Mucosa of descending colon (tissue), 3 donors: ENCODE measurements at regions not wholly inside any gene's neighbourhood (a gene's known extent, or its start where the extent isn't known, plus 50 kb on each side); places are given as distances from the start of the nearest gene placed in this dataset.

Source experiments
- ATAC-seq: fragments of 200-7000 bp; cut with Tn5 transposase; one replicate; pipeline ENCODE4 v1.9.1; 2020; ENCODE audit warnings: mild to moderate bottlenecking, moderate library complexity
- DNase-seq, 3 donors: peaks; one replicate each; pipeline ENCODE4 v3.0.0-alpha.2; 2020
- H3K36me3 ChIP-seq: fragments of 200-600 bp; one replicate; pipeline ENCODE4 v1.8.0; 2021; ENCODE audit warnings: low read depth, mild to moderate bottlenecking
- H3K4me1 ChIP-seq: fragments of 200-600 bp; one replicate; pipeline ENCODE4 v1.8.0; 2021; ENCODE audit warnings: low read depth, mild to moderate bottlenecking
- H3K4me3 ChIP-seq: fragments of 200-600 bp; one replicate; pipeline ENCODE4 v1.8.0; 2021; ENCODE audit warnings: mild to moderate bottlenecking
- H3K9me3 ChIP-seq: fragments of 200-600 bp; one replicate; pipeline ENCODE4 v1.8.0; 2021; ENCODE audit warnings: mild to moderate bottlenecking
- CTCF ChIP-seq: fragments of 200-600 bp; IDR thresholded peaks from one replicate; pipeline ENCODE4 v1.8.0; 2022; ENCODE audit warnings: antibody characterized with exemption, mild to moderate bottlenecking
- intact Hi-C, 2 donors: fragments of 100-400 bp; cut with DNase I in 1 of 2; cut with micrococcal nuclease in 1 of 2; formaldehyde crosslinking; loops; one replicate each; pipeline versions ENCODE4 v1.11.0 to v1.11.1; 2022; cut with DNase I, micrococcal nuclease
- donor health status: DM: no; HTN: no; CAD: no; lungs with moderate emphysema.
- donor health status: DM: no; HTN: no; CAD: no.
- donor health status: DM: no; HTN: yes; CAD: no.

- no peaks in the 10 kb centered on the region for H3K9me3 ChIP-seq
- intact Hi-C loops, result no loop called here
- TF ChIP-seq CTCF, result no peak
- peaks cover 8% of the 10 kb centered on the region for H3K4me1 ChIP-seq
- H3K4me3 ChIP-seq, result no peak overlapping the region
- no peak for DNase-seq
- ATAC-seq, result no peak
- no peaks in the 10 kb centered on the region for H3K36me3 ChIP-seq
These were observed 701.6 kb downstream of the SATB2 start for GRCh38 chr2:198756166-198756565.

- Histone ChIP-seq H3K36me3 (no peaks in the 10 kb centered on the region), H3K4me1 (peaks cover 8% of the 10 kb centered on the region), H3K4me3 (no peak overlapping the region), H3K9me3 (no peaks in the 10 kb centered on the region)
- no peak for TF ChIP-seq CTCF
- no peak for DNase-seq
- intact Hi-C loops, result no loop called here
- ATAC-seq, result no peak
These were observed 704.6 kb downstream of the SATB2 start for GRCh38 chr2:198753101-198753500.

GRCh38 chr2:198749364-198749763 lies 708.4 kb downstream of the SATB2 start:
- H3K4me3 ChIP-seq, result no peak overlapping the region
- no peak for DNase-seq
- ATAC-seq, result no peak
- H3K36me3 ChIP-seq, result no peaks in the 10 kb centered on the region
- intact Hi-C loops, result no loop called here
- TF ChIP-seq CTCF, result no peak
- peaks cover 2% of the 10 kb centered on the region for H3K4me1 ChIP-seq
- H3K9me3 ChIP-seq, result no peaks in the 10 kb centered on the region

GRCh38 chr2:198731842-198732399 lies 725.8 kb downstream of the SATB2 start:
- ATAC-seq, result no peak
- Histone ChIP-seq H3K9me3 (no peaks in the 10 kb centered on the region), H3K4me1 (no peaks in the 10 kb centered on the region), H3K36me3 (no peaks in the 10 kb centered on the region), H3K4me3 (no peak overlapping the region)
- no peak for DNase-seq
- intact Hi-C loops, result no loop called here
- no peak for TF ChIP-seq CTCF

- intact Hi-C loops, result no loop called here
- no peak for ATAC-seq
- Histone ChIP-seq H3K9me3 (no peaks in the 10 kb centered on the region), H3K4me3 (no peak overlapping the region), H3K4me1 (no peaks in the 10 kb centered on the region), H3K36me3 (no peaks in the 10 kb centered on the region)
- TF ChIP-seq CTCF, result no peak
- no peak for DNase-seq
These were observed 737.5 kb downstream of the SATB2 start for GRCh38 chr2:198720266-198720665.

GRCh38 chr2:198717451-198717850 lies 740.3 kb downstream of the SATB2 start:
- ATAC-seq (no peak), DNase-seq (no peak)
- Histone ChIP-seq H3K4me3 (no peak overlapping the region), H3K36me3 (no peaks in the 10 kb centered on the region), H3K9me3 (no peaks in the 10 kb centered on the region), H3K4me1 (no peaks in the 10 kb centered on the region)
- intact Hi-C loops, result no loop called here
- no peak for TF ChIP-seq CTCF
